ENCODE measurements at regions not wholly inside any gene's neighbourhood (a gene's known extent, or its start where the extent isn't known, plus 50 kb on each side); places are given as distances from the start of the nearest gene placed in this dataset.

- H3K27me3 ChIP-seq (ENCODE audit: control insufficient read depth, insufficient read depth, low read length), result no peaks in the 10 kb centered on the region
- no peaks in the 10 kb centered on the region for H3K36me3 ChIP-seq (replicated peaks; ENCODE audit: control insufficient read depth, insufficient read depth, low read length)
- DNase-seq, result no peak
- H3K4me3 ChIP-seq (ENCODE audit: insufficient read depth, low read depth, low read length), result no peak overlapping the region
These were observed 426.4 kb downstream of the TYW1 start for GRCh38 chr7:67423065-67423464.

DNA sequence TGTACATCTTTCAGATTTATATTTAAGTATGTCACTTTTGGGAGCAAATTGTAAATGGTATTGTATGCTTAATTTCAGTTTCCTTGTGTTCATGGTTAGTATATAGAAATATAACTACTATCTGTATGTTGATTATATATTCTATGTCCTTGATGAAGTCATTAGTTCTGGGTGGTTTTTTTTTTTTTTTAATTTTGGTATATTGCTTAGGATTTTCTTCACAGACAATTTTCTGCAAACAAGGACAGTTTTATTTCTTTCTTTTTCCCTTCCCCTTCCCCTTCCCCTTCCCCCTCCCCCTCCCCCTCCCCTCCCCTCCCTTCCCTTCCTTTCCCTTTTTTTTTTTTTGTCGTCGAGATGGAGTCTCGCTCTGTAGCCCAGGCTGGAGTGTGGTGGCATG, 430.0 kb downstream of the TYW1 start:
- Histone ChIP-seq H3K4me3 (ENCODE audit: insufficient read depth, low read depth, low read length) (no peak overlapping the region), H3K27me3 (ENCODE audit: control insufficient read depth, insufficient read depth, low read length) (no peaks in the 10 kb centered on the region), H3K36me3 (replicated peaks; ENCODE audit: control insufficient read depth, insufficient read depth, low read length) (no peaks in the 10 kb centered on the region)
- no peak for DNase-seq

DNA sequence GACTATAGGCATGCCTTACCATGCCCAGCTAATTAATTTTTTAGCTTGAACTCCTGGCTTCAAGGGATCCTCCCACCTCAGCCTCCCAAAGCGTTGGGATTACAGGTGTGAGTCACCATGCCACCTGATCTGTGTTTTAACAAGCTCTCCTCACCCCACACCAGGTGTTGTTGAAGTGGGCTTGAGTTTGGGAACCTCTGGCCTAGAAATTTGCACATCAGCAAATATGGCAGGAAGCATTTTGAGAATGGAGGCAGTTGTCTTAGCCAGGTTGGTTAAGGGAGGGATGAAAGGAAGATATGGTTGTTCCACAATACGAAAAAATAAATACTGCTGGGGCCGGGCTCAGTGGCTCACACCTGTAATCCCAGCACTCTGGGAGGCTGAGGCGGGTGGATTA, 433.1 kb downstream of the TYW1 start:
- Histone ChIP-seq H3K4me3 (ENCODE audit: insufficient read depth, low read depth, low read length) (no peak overlapping the region), H3K36me3 (replicated peaks; ENCODE audit: control insufficient read depth, insufficient read depth, low read length) (no peaks in the 10 kb centered on the region), H3K27me3 (ENCODE audit: control insufficient read depth, insufficient read depth, low read length) (no peaks in the 10 kb centered on the region)
- no peak for DNase-seq

DNA sequence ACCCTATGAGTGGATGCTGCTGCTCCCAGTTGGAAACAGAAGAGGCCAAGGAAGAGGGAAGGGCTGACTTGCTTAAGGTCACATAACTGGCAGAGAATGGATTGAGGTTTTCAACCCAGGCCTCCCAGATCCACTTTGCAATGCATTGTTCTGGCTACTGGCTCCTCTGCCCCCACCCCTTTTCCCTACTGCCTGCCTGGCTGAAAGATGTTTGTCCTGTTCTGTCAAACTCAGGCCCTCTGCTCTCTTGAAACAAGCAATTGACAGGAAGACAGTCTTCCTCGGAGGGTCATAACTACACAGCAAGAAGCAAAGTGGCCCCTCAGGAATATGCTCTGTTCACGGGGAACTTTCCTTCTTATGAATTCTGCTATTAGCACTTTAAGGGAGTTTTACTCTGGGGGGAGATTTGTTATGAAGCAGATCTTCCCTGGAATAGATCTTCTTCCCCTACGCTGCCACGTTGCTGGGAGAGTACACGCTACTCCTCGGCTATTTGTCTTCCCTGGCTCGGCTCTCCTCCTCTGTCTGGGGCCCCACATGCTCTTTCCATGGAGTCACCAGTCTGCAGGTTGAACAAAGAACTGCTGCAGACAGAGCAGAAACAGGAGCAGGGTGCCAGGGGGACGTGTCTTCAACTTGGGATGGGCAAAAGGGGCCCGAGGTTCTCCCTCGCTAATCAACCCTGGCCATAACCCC, 436.1 kb downstream of the TYW1 start:
- H3K36me3 ChIP-seq (replicated peaks; ENCODE audit: control insufficient read depth, insufficient read depth, low read length), result no peaks in the 10 kb centered on the region
- no peak overlapping the region for H3K4me3 ChIP-seq (ENCODE audit: insufficient read depth, low read depth, low read length)
- no peak for DNase-seq
- H3K27me3 ChIP-seq (ENCODE audit: control insufficient read depth, insufficient read depth, low read length), result no peaks in the 10 kb centered on the region

- Histone ChIP-seq H3K4me3 (ENCODE audit: insufficient read depth, low read depth, low read length) (no peak overlapping the region), H3K27me3 (ENCODE audit: control insufficient read depth, insufficient read depth, low read length) (no peaks in the 10 kb centered on the region)
- DNase-seq, result no peak
These were observed 439.4 kb downstream of the TYW1 start for GRCh38 chr7:67435894-67436535.

GRCh38 chr7:67438198-67438882, 441.7 kb downstream of the TYW1 start:
- no peak for DNase-seq
- Histone ChIP-seq H3K36me3 (replicated peaks; ENCODE audit: control insufficient read depth, insufficient read depth, low read length) (no peaks in the 10 kb centered on the region), H3K4me3 (ENCODE audit: insufficient read depth, low read depth, low read length) (no peak overlapping the region), H3K27me3 (ENCODE audit: control insufficient read depth, insufficient read depth, low read length) (no peaks in the 10 kb centered on the region)

More at GRCh38 chr7:67435894-67436535, 439.4 kb downstream of the TYW1 start:
- H3K36me3 ChIP-seq (replicated peaks; ENCODE audit: control insufficient read depth, insufficient read depth, low read length), result no peaks in the 10 kb centered on the region

DNA sequence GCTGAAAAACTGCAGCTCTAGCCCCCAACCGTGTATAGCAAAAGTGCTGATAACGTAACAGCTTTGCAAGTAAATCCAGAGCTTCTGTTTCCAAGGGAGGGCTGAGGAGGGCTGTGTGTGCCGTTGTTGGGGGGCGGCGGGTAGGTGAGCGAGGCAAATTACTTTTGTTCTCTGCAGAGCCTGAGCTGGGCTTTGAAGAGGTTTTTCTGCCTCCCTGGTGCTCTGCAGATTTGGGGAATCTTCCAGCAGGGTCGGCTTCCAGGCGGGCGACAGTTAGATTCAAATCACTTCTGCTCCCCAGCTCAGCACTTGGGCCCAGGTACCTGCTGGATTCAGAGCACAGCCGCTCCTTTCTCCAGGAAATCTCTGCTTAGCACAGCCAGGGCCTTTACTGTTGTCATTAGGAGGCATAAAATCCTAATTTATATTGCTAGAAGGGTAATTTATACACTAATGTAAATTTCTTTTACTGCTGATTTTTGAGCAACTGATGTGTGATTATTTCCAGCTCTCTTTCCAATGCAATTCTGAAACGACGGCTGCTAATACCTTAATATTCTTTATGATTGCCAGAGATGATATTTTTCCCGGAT, 442.4 kb downstream of the TYW1 start:
- Histone ChIP-seq H3K4me3 (ENCODE audit: insufficient read depth, low read depth, low read length) (no peak overlapping the region), H3K36me3 (replicated peaks; ENCODE audit: control insufficient read depth, insufficient read depth, low read length) (no peaks in the 10 kb centered on the region), H3K27me3 (ENCODE audit: control insufficient read depth, insufficient read depth, low read length) (no peaks in the 10 kb centered on the region)
- no peak for DNase-seq

DNA sequence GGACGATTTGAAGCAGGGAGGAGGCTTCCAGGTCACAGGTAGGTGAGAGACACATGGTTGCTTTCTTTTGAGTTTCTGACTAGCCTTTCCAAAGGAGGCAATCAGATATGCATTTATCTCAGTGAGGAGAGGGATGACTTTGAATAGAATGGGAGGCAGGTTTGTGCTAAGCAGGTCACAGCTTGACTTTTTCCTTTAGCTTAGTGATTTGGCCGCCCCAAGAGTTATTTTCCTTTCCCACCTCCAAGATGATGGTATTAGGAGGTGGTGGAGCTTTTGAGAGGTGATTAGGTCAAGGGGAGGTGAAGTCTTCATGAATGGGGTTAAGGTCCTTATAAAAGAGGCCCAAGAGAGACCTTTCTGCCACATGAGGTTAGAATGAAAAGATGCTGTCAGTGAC, 443.7 kb downstream of the TYW1 start:
- Histone ChIP-seq H3K36me3 (replicated peaks; ENCODE audit: control insufficient read depth, insufficient read depth, low read length) (no peaks in the 10 kb centered on the region), H3K27me3 (ENCODE audit: control insufficient read depth, insufficient read depth, low read length) (no peaks in the 10 kb centered on the region), H3K4me3 (ENCODE audit: insufficient read depth, low read depth, low read length) (no peak overlapping the region)
- DNase-seq, result no peak

DNA sequence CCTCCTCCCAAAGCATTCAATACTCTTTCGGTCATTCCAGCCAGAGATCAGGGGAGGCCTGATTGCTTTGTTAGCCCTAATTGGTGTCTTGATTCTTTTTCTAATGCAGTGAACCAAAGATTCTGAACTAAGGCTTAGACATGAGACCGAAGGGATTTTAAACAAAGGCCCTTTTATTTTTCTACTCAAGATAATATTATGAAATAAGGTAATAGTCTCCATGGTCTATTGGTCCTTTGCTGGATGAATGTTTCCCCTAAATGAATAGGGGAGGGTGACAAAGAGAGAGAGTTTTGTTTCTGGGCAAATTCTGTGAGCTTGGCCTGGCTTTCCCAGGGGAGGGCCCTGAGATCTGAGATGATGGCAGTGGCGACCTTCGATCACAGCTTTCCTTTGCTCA, 449.1 kb downstream of the TYW1 start:
- H3K36me3 ChIP-seq (replicated peaks; ENCODE audit: control insufficient read depth, insufficient read depth, low read length), result no peaks in the 10 kb centered on the region
- H3K27me3 ChIP-seq (ENCODE audit: control insufficient read depth, insufficient read depth, low read length), result no peaks in the 10 kb centered on the region
- no peak for DNase-seq
- H3K4me3 ChIP-seq (ENCODE audit: insufficient read depth, low read depth, low read length), result no peak overlapping the region

DNA sequence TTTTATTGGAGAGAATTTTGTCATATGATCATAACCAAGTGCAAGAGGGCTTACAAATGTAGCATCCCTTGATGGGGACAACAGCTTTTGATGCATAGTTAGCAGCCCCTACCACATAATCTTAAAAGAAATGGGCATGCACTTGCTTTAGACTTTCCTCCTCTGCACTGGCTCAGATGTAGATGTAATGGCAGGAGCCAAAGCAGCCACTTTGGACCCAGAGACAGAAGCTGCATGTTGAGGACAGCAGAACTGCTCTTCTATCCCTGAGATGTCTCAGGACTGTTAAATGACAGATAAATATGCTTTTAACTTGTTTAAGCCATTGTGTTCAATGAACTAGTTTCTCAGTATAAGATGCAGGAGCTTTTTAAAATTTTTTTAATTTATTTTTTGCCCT, 450.7 kb downstream of the TYW1 start:
- Histone ChIP-seq H3K36me3 (replicated peaks; ENCODE audit: control insufficient read depth, insufficient read depth, low read length) (no peaks in the 10 kb centered on the region), H3K4me3 (ENCODE audit: insufficient read depth, low read depth, low read length) (no peak overlapping the region)

GRCh38 chr7:67448271-67448670, 451.6 kb downstream of the TYW1 start:
- DNase-seq, result no peak
- H3K4me3 ChIP-seq (ENCODE audit: insufficient read depth, low read depth, low read length), result no peak overlapping the region
- H3K36me3 ChIP-seq (replicated peaks; ENCODE audit: control insufficient read depth, insufficient read depth, low read length), result no peaks in the 10 kb centered on the region
- no peaks in the 10 kb centered on the region for H3K27me3 ChIP-seq (ENCODE audit: control insufficient read depth, insufficient read depth, low read length)

More for the DNA sequence above, 450.7 kb downstream of the TYW1 start:
- no peak for DNase-seq
- no peaks in the 10 kb centered on the region for H3K27me3 ChIP-seq (ENCODE audit: control insufficient read depth, insufficient read depth, low read length)

- Histone ChIP-seq H3K4me3 (ENCODE audit: insufficient read depth, low read depth, low read length) (no peak overlapping the region), H3K36me3 (replicated peaks; ENCODE audit: control insufficient read depth, insufficient read depth, low read length) (no peaks in the 10 kb centered on the region), H3K27me3 (ENCODE audit: control insufficient read depth, insufficient read depth, low read length) (peaks cover 2% of the 10 kb centered on the region; the same call in 1 of the 2 replicates)
- no peak for DNase-seq
These were observed 453.5 kb downstream of the TYW1 start for GRCh38 chr7:67450171-67450570.

DNA sequence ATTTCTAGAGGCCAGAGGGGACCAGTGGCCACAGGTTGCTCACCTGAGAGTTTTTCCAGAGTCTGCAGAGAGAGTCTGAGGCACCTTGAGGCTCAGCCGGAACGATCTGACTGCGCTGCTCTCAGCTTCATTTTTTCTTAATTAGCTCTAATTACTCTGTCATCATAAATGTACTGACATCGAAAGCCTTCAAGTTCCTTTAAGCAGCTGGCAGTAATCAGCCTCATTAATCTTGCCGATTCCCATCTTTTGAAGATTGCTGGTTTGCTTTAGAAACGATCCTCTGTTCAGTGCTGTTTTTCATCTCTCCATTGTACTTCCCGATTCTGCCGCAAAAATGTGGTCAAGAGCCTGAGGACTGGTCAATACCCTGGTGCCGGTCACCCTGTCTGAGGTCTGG, 454.7 kb downstream of the TYW1 start:
- Histone ChIP-seq H3K4me3 (ENCODE audit: insufficient read depth, low read depth, low read length) (no peak overlapping the region), H3K36me3 (replicated peaks; ENCODE audit: control insufficient read depth, insufficient read depth, low read length) (no peaks in the 10 kb centered on the region), H3K27me3 (ENCODE audit: control insufficient read depth, insufficient read depth, low read length) (peaks cover 2% of the 10 kb centered on the region; the same call in 1 of the 2 replicates)
- no peak for DNase-seq

GRCh38 chr7:67452516-67453026, 455.9 kb downstream of the TYW1 start:
- H3K36me3 ChIP-seq (replicated peaks; ENCODE audit: control insufficient read depth, insufficient read depth, low read length), result no peaks in the 10 kb centered on the region
- H3K4me3 ChIP-seq (ENCODE audit: insufficient read depth, low read depth, low read length), result no peak overlapping the region
- H3K27me3 ChIP-seq (ENCODE audit: control insufficient read depth, insufficient read depth, low read length), result peaks cover 2% of the 10 kb centered on the region; the same call in 1 of the 2 replicates
- no peak for DNase-seq
